Esophagus squamous epithelium (tissue), 4 donors: ENCODE measurements at regions not wholly inside any gene's neighbourhood (a gene's known extent, or its start where the extent isn't known, plus 50 kb on each side); places are given as distances from the start of the nearest gene placed in this dataset.

Experiments
- POLR2A ChIP-seq, 4 donors: fragments of 450-650 bp; IDR thresholded peaks; one replicate each; pipeline ENCODE4 v1.6.1; 2017; ENCODE audit warnings: antibody characterized with exemption in 4 of 4, mild to moderate bottlenecking in 4 of 4, moderate library complexity in 3 of 4
- TF ChIP-seq, protein P1 (sequence below), 6 experiments: fragments of 450-650 bp in 4 of 6; fragments of 200-600 bp in 2 of 6; sonication (generic) in 2 of 6; IDR thresholded peaks; one replicate each; pipeline ENCODE4 v1.5.1; 2016 to 2019; ENCODE audit warnings: antibody characterized with exemption in 6 of 6, mild to moderate bottlenecking in 4 of 6, moderate library complexity in 4 of 6

DNA sequence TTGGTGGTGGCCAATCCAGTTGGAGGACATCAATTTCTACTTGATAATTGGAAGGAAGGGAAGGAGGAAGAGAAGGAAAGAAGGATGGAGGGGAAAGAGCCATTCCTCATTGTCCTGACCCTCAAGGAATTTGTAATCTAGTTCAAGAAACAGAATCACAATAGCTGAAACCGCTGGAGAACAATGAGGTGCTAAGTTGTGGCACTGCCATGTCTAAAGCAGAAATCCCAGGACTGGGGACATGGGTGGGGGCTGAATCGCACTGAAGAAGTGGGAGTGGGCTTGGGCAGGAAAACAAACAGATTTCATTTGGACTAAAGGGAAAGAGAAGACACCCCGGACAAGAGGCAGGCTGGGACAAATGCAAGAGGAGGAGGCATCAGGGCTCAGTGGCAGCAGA lies 183.6 kb downstream of the UACA start:
- TF ChIP-seq, protein P1, sequence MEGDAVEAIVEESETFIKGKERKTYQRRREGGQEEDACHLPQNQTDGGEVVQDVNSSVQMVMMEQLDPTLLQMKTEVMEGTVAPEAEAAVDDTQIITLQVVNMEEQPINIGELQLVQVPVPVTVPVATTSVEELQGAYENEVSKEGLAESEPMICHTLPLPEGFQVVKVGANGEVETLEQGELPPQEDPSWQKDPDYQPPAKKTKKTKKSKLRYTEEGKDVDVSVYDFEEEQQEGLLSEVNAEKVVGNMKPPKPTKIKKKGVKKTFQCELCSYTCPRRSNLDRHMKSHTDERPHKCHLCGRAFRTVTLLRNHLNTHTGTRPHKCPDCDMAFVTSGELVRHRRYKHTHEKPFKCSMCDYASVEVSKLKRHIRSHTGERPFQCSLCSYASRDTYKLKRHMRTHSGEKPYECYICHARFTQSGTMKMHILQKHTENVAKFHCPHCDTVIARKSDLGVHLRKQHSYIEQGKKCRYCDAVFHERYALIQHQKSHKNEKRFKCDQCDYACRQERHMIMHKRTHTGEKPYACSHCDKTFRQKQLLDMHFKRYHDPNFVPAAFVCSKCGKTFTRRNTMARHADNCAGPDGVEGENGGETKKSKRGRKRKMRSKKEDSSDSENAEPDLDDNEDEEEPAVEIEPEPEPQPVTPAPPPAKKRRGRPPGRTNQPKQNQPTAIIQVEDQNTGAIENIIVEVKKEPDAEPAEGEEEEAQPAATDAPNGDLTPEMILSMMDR (IDR thresholded peaks at IDR 0.05), result no peak
- TF ChIP-seq POLR2A (IDR thresholded peaks at IDR 0.05), result no peak
